PC-3 (cell line): ENCODE measurements at regions not wholly inside any gene's neighbourhood (a gene's known extent, or its start where the extent isn't known, plus 50 kb on each side); places are given as distances from the start of the nearest gene placed in this dataset.

Source experiments
- ATAC-seq: fragments of 200-7000 bp; cut with Tn5 transposase; 2 replicates; pipeline ENCODE4 v1.9.1; 2020; ENCODE audit warnings: mild to moderate bottlenecking, moderate library complexity
- BruUV-seq: library from RNA; stranded (reverse); fragments of 400-500 nt; replicated peaks from 2 replicates; lab custom pipeline; 2021; lab: Mats Ljungman, UMichigan
- CTCF ChIA-PET: fragments of 300-600 bp; sonication (Branson Sonifier 250); formaldehyde crosslinking; loops from one replicate; lab custom pipeline; 2022; ENCODE audit warnings: antibody characterized with exemption; lab: Charles Lee
- POLR2A ChIA-PET: fragments of 300-600 bp; sonication (Branson Sonifier 250); formaldehyde crosslinking; loops from one replicate; lab custom pipeline; 2022; ENCODE audit warnings: antibody characterized with exemption; ENCODE audit not compliant: unreplicated experiment; lab: Charles Lee
- DNase-seq: peaks from one replicate; pipeline ENCODE4 v3.0.0-alpha.2; 2015
- H2AFZ ChIP-seq: fragments of 300-600 bp; sonication (generic); 2 replicates; pipeline ENCODE4 v1.6.0; 2016; ENCODE audit warnings: antibody characterized with exemption, low read length
- H3F3A ChIP-seq: fragments of 300-600 bp; sonication (generic); one replicate; pipeline ENCODE4 v1.6.0; 2017; ENCODE audit warnings: antibody characterized with exemption, low read length, control low read depth, mild to moderate bottlenecking; ENCODE audit not compliant: unreplicated experiment
- H3K27ac ChIP-seq: fragments of 300-600 bp; sonication (generic); 2 replicates; pipeline ENCODE4 v1.5.1; 2016; ENCODE audit warnings: mild to moderate bottlenecking, low read length
- H3K27me3 ChIP-seq: fragments of 300-600 bp; sonication (generic); 2 replicates; pipeline ENCODE4 v1.6.1; 2016; ENCODE audit warnings: low read length, mixed read lengths
- H3K36me3 ChIP-seq: fragments of 300-600 bp; sonication (generic); 2 replicates; pipeline ENCODE4 v1.6.1; 2016; ENCODE audit warnings: low read depth, mixed run types, low read length, mixed read lengths
- H3K4me1 ChIP-seq: fragments of 300-600 bp; sonication (generic); 2 replicates; pipeline ENCODE4 v1.5.1; 2016; ENCODE audit warnings: low read length; ENCODE audit not compliant: insufficient read depth
- H3K4me2 ChIP-seq: fragments of 300-600 bp; sonication (generic); 2 replicates; pipeline ENCODE4 v1.6.0; 2016; ENCODE audit warnings: low read length
- H3K4me3 ChIP-seq: fragments of 300-600 bp; sonication (generic); 2 replicates; pipeline ENCODE4 v1.5.1; 2016; ENCODE audit warnings: mild to moderate bottlenecking, low read length, mixed read lengths
- H3K79me2 ChIP-seq: fragments of 300-600 bp; sonication (generic); 2 replicates; pipeline ENCODE4 v1.6.1; 2017; ENCODE audit warnings: low read length, mixed read lengths
- H3K9ac ChIP-seq: fragments of 300-600 bp; sonication (generic); 2 replicates; pipeline ENCODE4 v1.6.0; 2016; ENCODE audit warnings: mild to moderate bottlenecking, low read length
- H3K9me2 ChIP-seq: fragments of 300-600 bp; sonication (generic); replicated peaks from 2 replicates; pipeline ENCODE4 v1.6.1; 2016; ENCODE audit warnings: mixed run types, low read length, mixed read lengths
- H3K9me3 ChIP-seq: fragments of 300-600 bp; sonication (generic); 2 replicates; pipeline ENCODE4 v1.6.1; 2016; ENCODE audit warnings: low read length, mixed read lengths
- H4K20me1 ChIP-seq: fragments of 300-600 bp; sonication (generic); 2 replicates; pipeline ENCODE4 v1.6.1; 2016; ENCODE audit warnings: low read length, mixed read lengths
- EZH2 ChIP-seq: fragments of 300-600 bp; sonication (generic); IDR thresholded peaks from one replicate; pipeline ENCODE4 v1.6.1; 2017; ENCODE audit warnings: antibody characterized with exemption, mild to moderate bottlenecking, low read length; ENCODE audit not compliant: unreplicated experiment
- EZH2phosphoT487 ChIP-seq: fragments of 300-600 bp; sonication (generic); IDR thresholded peaks from 2 replicates; pipeline ENCODE4 v1.6.1; 2018; ENCODE audit warnings: mild to moderate bottlenecking, antibody characterized with exemption, low read length, borderline replicate concordance
- intact Hi-C: fragments of 100-400 bp; cut with micrococcal nuclease; formaldehyde crosslinking; loops from 2 replicates; pipeline ENCODE4 v1.9.0; 2023
- TF ChIP-seq, protein P1 (sequence below): fragments of 300-600 bp; sonication (generic); conservative IDR thresholded peaks from 2 replicates; pipeline ENCODE4 v1.5.1; 2017; ENCODE audit warnings: antibody characterized with exemption, low read depth, mild to moderate bottlenecking, low read length

DNA sequence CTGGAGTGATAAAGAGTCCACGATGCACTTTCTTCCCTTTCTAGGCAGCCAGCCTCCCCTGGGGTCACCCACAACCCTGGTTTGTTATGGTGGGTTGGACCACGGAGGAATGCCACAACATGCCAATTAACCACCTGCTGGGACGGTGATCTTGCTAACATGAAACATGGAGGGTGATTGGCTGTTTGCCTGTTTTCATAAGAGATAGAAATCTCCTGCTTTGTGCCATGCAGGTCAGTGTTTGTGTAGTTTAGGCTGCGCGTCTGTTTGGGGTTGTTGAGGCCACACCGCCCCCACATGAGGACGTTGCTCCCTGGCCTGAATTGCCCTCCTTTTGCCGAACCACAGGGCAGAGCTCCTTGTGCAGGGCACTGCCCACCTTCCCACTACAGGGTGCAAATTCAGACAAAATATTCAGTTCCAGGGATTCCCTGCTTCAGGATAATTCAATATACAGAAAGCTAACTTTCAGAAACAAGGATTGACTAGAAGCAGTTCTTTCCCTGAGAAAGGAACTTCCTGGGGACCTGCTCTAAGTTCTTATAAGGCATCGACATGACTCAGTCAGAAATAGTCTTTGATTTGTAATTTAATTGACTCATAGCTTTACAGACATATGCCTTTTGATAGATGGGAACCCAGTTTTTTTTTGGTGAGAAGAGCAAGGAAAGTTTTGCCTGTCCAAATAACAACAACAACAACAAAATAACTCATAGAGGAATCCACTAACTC lies 427.6 kb downstream of the GADD45G start:
- Histone ChIP-seq H3K4me3 (no peak overlapping the region), H3K4me1 (no peaks in the 10 kb centered on the region), H3K36me3 (no peaks in the 10 kb centered on the region), H3K27ac (no peak overlapping the region), H3K9me2 (no peaks in the 10 kb centered on the region), H3K4me2 (no peak overlapping the region), H3F3A (no peaks in the 10 kb centered on the region), H3K79me2 (no peaks in the 10 kb centered on the region), H3K9me3 (no peaks in the 10 kb centered on the region), H3K9ac (no peak overlapping the region), H4K20me1 (no peaks in the 10 kb centered on the region), H2AFZ (no peak overlapping the region), H3K27me3 (no peaks in the 10 kb centered on the region)
- ChIA-PET POLR2A (no interaction called here), CTCF (no interaction called here)
- no peak for DNase-seq
- no peak for ATAC-seq
- intact Hi-C loops: no loop called here
- no peak for TF ChIP-seq EZH2
- TF ChIP-seq, protein P1, sequence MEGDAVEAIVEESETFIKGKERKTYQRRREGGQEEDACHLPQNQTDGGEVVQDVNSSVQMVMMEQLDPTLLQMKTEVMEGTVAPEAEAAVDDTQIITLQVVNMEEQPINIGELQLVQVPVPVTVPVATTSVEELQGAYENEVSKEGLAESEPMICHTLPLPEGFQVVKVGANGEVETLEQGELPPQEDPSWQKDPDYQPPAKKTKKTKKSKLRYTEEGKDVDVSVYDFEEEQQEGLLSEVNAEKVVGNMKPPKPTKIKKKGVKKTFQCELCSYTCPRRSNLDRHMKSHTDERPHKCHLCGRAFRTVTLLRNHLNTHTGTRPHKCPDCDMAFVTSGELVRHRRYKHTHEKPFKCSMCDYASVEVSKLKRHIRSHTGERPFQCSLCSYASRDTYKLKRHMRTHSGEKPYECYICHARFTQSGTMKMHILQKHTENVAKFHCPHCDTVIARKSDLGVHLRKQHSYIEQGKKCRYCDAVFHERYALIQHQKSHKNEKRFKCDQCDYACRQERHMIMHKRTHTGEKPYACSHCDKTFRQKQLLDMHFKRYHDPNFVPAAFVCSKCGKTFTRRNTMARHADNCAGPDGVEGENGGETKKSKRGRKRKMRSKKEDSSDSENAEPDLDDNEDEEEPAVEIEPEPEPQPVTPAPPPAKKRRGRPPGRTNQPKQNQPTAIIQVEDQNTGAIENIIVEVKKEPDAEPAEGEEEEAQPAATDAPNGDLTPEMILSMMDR: no peak
- no peak for TF ChIP-seq EZH2phosphoT487
- no TSS peak for BruUV-seq

DNA sequence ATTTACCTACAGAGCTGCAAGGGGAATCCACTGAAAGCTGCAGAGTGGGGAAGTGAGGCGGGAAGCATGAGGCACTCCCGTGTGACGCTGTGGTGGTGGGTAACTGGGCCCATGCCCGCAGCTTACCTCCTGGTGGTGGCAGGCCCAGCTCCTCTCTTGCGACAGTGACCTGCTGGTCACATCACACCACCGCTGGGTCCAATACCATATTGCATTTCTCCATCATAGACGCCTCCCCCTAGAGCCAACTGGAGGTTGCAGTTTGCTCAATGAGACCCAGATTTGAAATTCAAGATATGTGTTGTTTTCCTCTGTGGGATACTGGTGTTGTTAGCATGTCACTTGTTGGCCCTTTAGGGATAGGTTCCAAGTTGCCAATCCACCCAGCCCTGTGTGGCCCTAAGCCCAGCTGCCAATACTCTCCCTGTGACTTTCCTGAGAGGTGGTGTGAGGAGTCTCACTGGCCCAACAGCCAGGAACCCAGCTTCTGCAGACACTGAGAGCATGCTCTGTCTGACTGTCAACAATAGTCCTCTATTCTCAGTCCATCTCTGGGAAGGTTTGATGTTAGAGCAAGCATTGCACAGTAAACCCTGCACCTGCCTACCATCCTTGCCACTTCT lies 428.3 kb downstream of the GADD45G start:
- Histone ChIP-seq H3K27me3 (no peaks in the 10 kb centered on the region), H3K4me2 (no peak overlapping the region), H3K36me3 (no peaks in the 10 kb centered on the region), H3K4me1 (no peaks in the 10 kb centered on the region), H3K27ac (no peak overlapping the region), H4K20me1 (no peaks in the 10 kb centered on the region), H3F3A (no peaks in the 10 kb centered on the region), H3K9me3 (no peaks in the 10 kb centered on the region), H3K9me2 (no peaks in the 10 kb centered on the region), H3K4me3 (no peak overlapping the region), H3K9ac (no peak overlapping the region), H2AFZ (no peak overlapping the region), H3K79me2 (no peaks in the 10 kb centered on the region)
- no peak for ATAC-seq
- intact Hi-C loops: no loop called here
- ChIA-PET CTCF (no interaction called here), POLR2A (no interaction called here)
- TF ChIP-seq EZH2 (no peak), EZH2phosphoT487 (no peak)
- TF ChIP-seq, protein P1: no peak
- no TSS peak for BruUV-seq
- no peak for DNase-seq

DNA sequence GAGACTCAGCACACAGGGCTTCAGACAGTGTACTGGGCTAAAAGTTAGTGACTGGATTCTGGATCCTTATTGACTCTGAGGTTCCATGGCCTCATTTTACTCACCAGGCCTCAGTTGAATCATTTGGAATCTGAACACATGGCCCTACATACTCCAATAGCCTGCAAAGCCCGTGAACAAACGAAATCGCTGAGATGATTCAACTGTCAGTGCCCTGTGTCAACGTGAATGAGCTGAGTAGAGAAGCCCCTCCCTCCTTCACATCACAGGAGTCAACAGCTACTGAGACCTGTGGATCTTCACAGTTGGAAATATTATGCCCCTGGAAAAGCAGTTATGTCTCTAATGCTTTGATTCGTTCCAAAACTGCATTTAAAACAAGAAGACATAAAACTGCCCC lies 429.3 kb downstream of the GADD45G start:
- H3F3A ChIP-seq: no peaks in the 10 kb centered on the region
- intact Hi-C loops: no loop called here
- no peak overlapping the region for H3K27ac ChIP-seq
- ChIA-PET POLR2A (no interaction called here), CTCF (no interaction called here)
- TF ChIP-seq, protein P1: no peak
- TF ChIP-seq EZH2phosphoT487 (no peak), EZH2 (no peak)
- no peaks in the 10 kb centered on the region for H3K27me3 ChIP-seq
- no peaks in the 10 kb centered on the region for H4K20me1 ChIP-seq
- no TSS peak for BruUV-seq
- H3K9ac ChIP-seq: no peak overlapping the region
- H3K4me3 ChIP-seq: no peak overlapping the region
- H3K4me2 ChIP-seq: no peak overlapping the region
- H3K36me3 ChIP-seq: no peaks in the 10 kb centered on the region
- no peak overlapping the region for H2AFZ ChIP-seq
- H3K4me1 ChIP-seq: no peaks in the 10 kb centered on the region
- no peaks in the 10 kb centered on the region for H3K9me2 ChIP-seq
- no peak for ATAC-seq
- DNase-seq: no peak
- H3K79me2 ChIP-seq: no peaks in the 10 kb centered on the region
- H3K9me3 ChIP-seq: no peaks in the 10 kb centered on the region
